A549 (cell line): ENCODE measurements at regions not wholly inside any gene's neighbourhood (a gene's known extent, or its start where the extent isn't known, plus 50 kb on each side); places are given as distances from the start of the nearest gene placed in this dataset.

Source experiments
- ATAC-seq, 2 experiments: fragments of 200-7000 bp in 1 of 2; fragments of >200 bp in 1 of 2; cut with Nextera tagmentation in 1 of 2; cut with Tn5 transposase in 1 of 2; 3 replicates each; pipeline versions ENCODE4 v1.8.0 to v1.9.1; 2018 to 2020; ENCODE audit warnings: mild to moderate bottlenecking in 1 of 2, moderate library complexity in 1 of 2
- CTCF ChIA-PET: fragments of 300-600 bp; sonication (Branson Sonifier 250); formaldehyde crosslinking; extraction: SDS; loops from one replicate; lab custom pipeline; 2021; ENCODE audit warnings: antibody characterized with exemption, inconsistent platforms; lab: Yijun Ruan, JAX
- POLR2A ChIA-PET: fragments of 350-600 bp; formaldehyde crosslinking; extraction: SDS; loops from one replicate; lab custom pipeline; 2021; ENCODE audit warnings: antibody characterized with exemption, inconsistent platforms; lab: Yijun Ruan, JAX
- DNase-seq, 2 experiments: peaks; one replicate each; pipeline versions ENCODE4 v3.0.0 to v3.0.0-alpha.2; 2011 to 2016; ENCODE audit warnings: low read depth in 1 of 2, low spot score in 1 of 2
- FAIRE-seq: peaks from 2 replicates; lab custom pipeline; 2011; peaks lifted over from hg19 to GRCh38; lab: Jason Lieb, UNC
- H3K27ac ChIP-seq, 2 experiments: fragments of >200 bp; sonication (Bioruptor Twin); formaldehyde crosslinking; 3 replicates each; pipeline ENCODE4 v1.5.1; 2016 to 2017
- H3K4me1 ChIP-seq: fragments of >200 bp; sonication (Bioruptor Twin); formaldehyde crosslinking; 3 replicates; pipeline ENCODE4 v1.6.1; 2016
- H3K4me2 ChIP-seq: fragments of >200 bp; sonication (Bioruptor Twin); formaldehyde crosslinking; 3 replicates; pipeline ENCODE4 v1.6.1; 2016
- H3K4me3 ChIP-seq: fragments of >200 bp; sonication (Bioruptor Twin); formaldehyde crosslinking; 3 replicates; pipeline ENCODE4 v1.5.1; 2016
- H3K9me3 ChIP-seq: fragments of >200 bp; sonication (Bioruptor Twin); formaldehyde crosslinking; 3 replicates; pipeline ENCODE4 v1.6.1; 2016
- CHD4 ChIP-seq: fragments of 200-600 bp; sonication (generic); IDR thresholded peaks from 2 replicates; pipeline ENCODE4 v1.6.1; 2016; ENCODE audit warnings: antibody characterized with exemption, mild to moderate bottlenecking, borderline replicate concordance
- KDM5A ChIP-seq: fragments of 200-600 bp; sonication (generic); IDR thresholded peaks from 2 replicates; pipeline ENCODE4 v1.6.1; 2016; ENCODE audit warnings: antibody characterized with exemption, mild to moderate bottlenecking
- MAFK ChIP-seq: fragments of 450-650 bp; IDR thresholded peaks from 2 replicates; pipeline ENCODE4 v1.6.1; 2014; ENCODE audit not compliant: partially characterized antibody
- MAZ ChIP-seq: fragments of 150-350 bp; IDR thresholded peaks from 2 replicates; pipeline ENCODE4 v1.6.1; 2014; ENCODE audit warnings: antibody characterized with exemption, low read depth, low read length, borderline replicate concordance
- NFE2L2 ChIP-seq: fragments of 150-350 bp; conservative IDR thresholded peaks from 2 replicates; pipeline ENCODE4 v1.6.1; 2014; ENCODE audit warnings: low read length
- RAD21 ChIP-seq, 2 experiments: fragments of >200 bp in 1 of 2; sonication (Bioruptor Twin) in 1 of 2; formaldehyde crosslinking in 1 of 2; IDR thresholded peaks in 1 of 2; conservative IDR thresholded peaks in 1 of 2; 2 replicates in 1 of 2; 3 replicates in 1 of 2; pipeline ENCODE4 v1.6.1; 2012 to 2018; ENCODE audit warnings: inconsistent platforms in 1 of 2
- RFX5 ChIP-seq: fragments of 450-650 bp; IDR thresholded peaks from 2 replicates; pipeline ENCODE4 v1.7.1; 2014; ENCODE audit warnings: antibody characterized with exemption, mild to moderate bottlenecking, moderate library complexity
- SMC3 ChIP-seq: fragments of >200 bp; sonication (Bioruptor Twin); formaldehyde crosslinking; IDR thresholded peaks from 3 replicates; pipeline ENCODE4 v1.6.1; 2018; ENCODE audit warnings: inconsistent platforms
- ZC3H11A ChIP-seq: fragments of 450-650 bp; IDR thresholded peaks from 2 replicates; pipeline ENCODE4 v1.6.1; 2014; ENCODE audit warnings: antibody characterized with exemption, mild to moderate bottlenecking
- TF ChIP-seq, protein P1 (sequence below): IDR thresholded peaks from 2 replicates; pipeline ENCODE4 v1.6.1; 2012; ENCODE audit warnings: low read depth, borderline replicate concordance

DNA sequence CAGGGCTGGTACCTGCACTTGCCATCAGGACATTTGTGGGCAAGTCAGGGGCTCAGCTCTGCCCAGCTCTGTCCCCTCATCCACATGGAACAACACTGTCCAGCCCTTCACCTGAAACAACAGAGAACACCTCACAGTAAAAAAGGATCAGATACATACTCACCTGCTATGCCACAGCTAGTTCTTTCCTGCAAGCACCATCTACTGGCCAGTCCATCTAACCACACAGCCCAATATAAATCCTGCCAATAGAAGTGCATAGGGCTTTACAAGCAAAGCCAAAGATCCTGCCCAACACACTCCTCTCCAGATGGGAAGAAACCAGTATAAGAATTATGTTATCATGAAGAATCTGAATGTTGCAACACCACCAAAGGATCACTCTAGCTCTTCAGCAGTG is 52.2 kb upstream of the GALNT13 start:
- Histone ChIP-seq H3K9me3 (no peaks in the 10 kb centered on the region), H3K4me3 (no peak overlapping the region), H3K4me2 (no peak overlapping the region), H3K27ac (no peak overlapping the region)
- ChIA-PET CTCF (interaction anchor here (0.7 kb wide), 1 partner anchor 556 kb away, joined by 5 read pairs; no protein-coding TSS in a partner anchor), POLR2A (no interaction called here)
- FAIRE-seq, result no peak
- DNase-seq, result peak in 1 of 2 experiments; percentile 14
- ATAC-seq, result peak; percentile 54 to 71; a peak in 4 of 6 replicates
- TF ChIP-seq, protein P1, sequence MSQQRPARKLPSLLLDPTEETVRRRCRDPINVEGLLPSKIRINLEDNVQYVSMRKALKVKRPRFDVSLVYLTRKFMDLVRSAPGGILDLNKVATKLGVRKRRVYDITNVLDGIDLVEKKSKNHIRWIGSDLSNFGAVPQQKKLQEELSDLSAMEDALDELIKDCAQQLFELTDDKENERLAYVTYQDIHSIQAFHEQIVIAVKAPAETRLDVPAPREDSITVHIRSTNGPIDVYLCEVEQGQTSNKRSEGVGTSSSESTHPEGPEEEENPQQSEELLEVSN, result no peak
- no peak for TF ChIP-seq KDM5A
- no peak for TF ChIP-seq ZC3H11A
- no peak for TF ChIP-seq RFX5
- TF ChIP-seq CHD4, result no peak
- TF ChIP-seq MAFK, result no peak
- TF ChIP-seq SMC3, result no peak
- TF ChIP-seq NFE2L2, result no peak
- no peak for TF ChIP-seq MAZ
- TF ChIP-seq RAD21 (conservative IDR thresholded peaks at IDR 0.05 in 1 of 2, IDR thresholded peaks at IDR 0.05 in 1 of 2), result no peak
- TF ChIP-seq, all 56 proteins: peak for 0
- no peaks in the 10 kb centered on the region for H3K4me1 ChIP-seq
